Loucy (cell line): ENCODE measurements at regions not wholly inside any gene's neighbourhood (a gene's known extent, or its start where the extent isn't known, plus 50 kb on each side); places are given as distances from the start of the nearest gene placed in this dataset.

ENCODE experiments used
- H2AFZ ChIP-seq: fragments of 200-600 bp; sonication (generic); 2 replicates; pipeline ENCODE4 v1.6.0; 2016; ENCODE audit warnings: antibody characterized with exemption, mild to moderate bottlenecking, low read length, moderate library complexity
- H3F3A ChIP-seq: fragments of 200-600 bp; 2 replicates; pipeline ENCODE4 v1.6.0; 2016; ENCODE audit warnings: antibody characterized with exemption, low read depth, mild to moderate bottlenecking
- H3K27me3 ChIP-seq: fragments of 200-600 bp; sonication (generic); 2 replicates; pipeline ENCODE4 v1.6.1; 2014; ENCODE audit warnings: low read length, mild to moderate bottlenecking; ENCODE audit not compliant: insufficient read depth, poor library complexity, severe bottlenecking
- H3K36me3 ChIP-seq: fragments of 200-600 bp; sonication (generic); 2 replicates; pipeline ENCODE4 v1.6.1; 2016; ENCODE audit warnings: low read length; ENCODE audit not compliant: insufficient read depth
- H3K4me1 ChIP-seq: fragments of 200-600 bp; sonication (generic); 2 replicates; pipeline ENCODE4 v1.5.1; 2014; ENCODE audit warnings: low read length, mild to moderate bottlenecking; ENCODE audit not compliant: insufficient read depth, poor library complexity, severe bottlenecking
- H3K4me2 ChIP-seq: fragments of 200-600 bp; sonication (generic); 2 replicates; pipeline ENCODE4 v1.6.0; 2014; ENCODE audit warnings: antibody characterized with exemption, low read length, low read depth, mild to moderate bottlenecking; ENCODE audit not compliant: poor library complexity, severe bottlenecking
- H3K4me3 ChIP-seq: fragments of 200-600 bp; sonication (generic); 2 replicates; pipeline ENCODE4 v1.5.1; 2014; ENCODE audit warnings: low read length, mild to moderate bottlenecking, mixed read lengths; ENCODE audit not compliant: poor library complexity, severe bottlenecking
- H3K79me2 ChIP-seq: fragments of 200-600 bp; sonication (generic); 2 replicates; pipeline ENCODE4 v1.6.1; 2014; ENCODE audit warnings: low read length; ENCODE audit not compliant: insufficient read depth
- H3K9ac ChIP-seq: fragments of 200-600 bp; sonication (generic); 2 replicates; pipeline ENCODE4 v1.6.0; 2014; ENCODE audit warnings: mild to moderate bottlenecking, low read depth, low read length, moderate library complexity; ENCODE audit not compliant: poor library complexity, severe bottlenecking
- H3K9me2 ChIP-seq: fragments of 200-600 bp; sonication (generic); replicated peaks from 2 replicates; pipeline ENCODE4 v1.6.1; 2016; ENCODE audit warnings: low read depth, low read length, mixed read lengths
- H3K9me3 ChIP-seq: fragments of 200-600 bp; sonication (generic); 2 replicates; pipeline ENCODE4 v1.6.1; 2014; ENCODE audit warnings: mild to moderate bottlenecking, antibody characterized with exemption, low read length, low read depth; ENCODE audit not compliant: insufficient read depth
- H4K20me1 ChIP-seq: fragments of 200-600 bp; sonication (generic); 2 replicates; pipeline ENCODE4 v1.6.0; 2014; ENCODE audit warnings: antibody characterized with exemption, low read length, mild to moderate bottlenecking; ENCODE audit not compliant: insufficient read depth, poor library complexity, severe bottlenecking
- CTCF ChIP-seq: fragments of 200-600 bp; sonication (generic); conservative IDR thresholded peaks from 2 replicates; pipeline ENCODE4 v1.5.1; 2014; ENCODE audit warnings: mild to moderate bottlenecking, antibody characterized with exemption, low read length
- EZH2phosphoT487 ChIP-seq: fragments of 200-600 bp; IDR thresholded peaks from 2 replicates; pipeline ENCODE4 v1.6.1; 2018; ENCODE audit warnings: antibody characterized with exemption, mild to moderate bottlenecking, moderate library complexity, borderline replicate concordance

GRCh38 chr15:97653896-97654295, 306.6 kb upstream of the ARRDC4 start:
- TF ChIP-seq EZH2phosphoT487: no peak
- TF ChIP-seq CTCF: no peak
- Histone ChIP-seq H3K4me3 (no peak overlapping the region), H3K27me3 (no peaks in the 10 kb centered on the region), H3K9me2 (no peaks in the 10 kb centered on the region), H3K4me1 (no peaks in the 10 kb centered on the region), H3F3A (no peaks in the 10 kb centered on the region), H3K36me3 (no peaks in the 10 kb centered on the region), H2AFZ (no peak overlapping the region), H3K4me2 (no peak overlapping the region), H3K9me3 (no peaks in the 10 kb centered on the region), H4K20me1 (no peaks in the 10 kb centered on the region), H3K79me2 (no peaks in the 10 kb centered on the region), H3K9ac (no peak overlapping the region)

- no peaks in the 10 kb centered on the region for H3K27me3 ChIP-seq
- H3K4me3 ChIP-seq: no peak overlapping the region
- H4K20me1 ChIP-seq: no peaks in the 10 kb centered on the region
- H3K9ac ChIP-seq: no peak overlapping the region
- H3K4me2 ChIP-seq: no peak overlapping the region
- no peak for TF ChIP-seq EZH2phosphoT487
- no peak for TF ChIP-seq CTCF
- no peaks in the 10 kb centered on the region for H3K36me3 ChIP-seq
- no peak overlapping the region for H2AFZ ChIP-seq
- no peaks in the 10 kb centered on the region for H3F3A ChIP-seq
- no peaks in the 10 kb centered on the region for H3K9me3 ChIP-seq
- no peaks in the 10 kb centered on the region for H3K4me1 ChIP-seq
- H3K79me2 ChIP-seq: no peaks in the 10 kb centered on the region
- H3K9me2 ChIP-seq: no peaks in the 10 kb centered on the region
These were observed 305.9 kb upstream of the ARRDC4 start for GRCh38 chr15:97654481-97655076.

- no peak overlapping the region for H3K9ac ChIP-seq
- no peak overlapping the region for H3K4me3 ChIP-seq
- no peaks in the 10 kb centered on the region for H3K79me2 ChIP-seq
- H3K9me3 ChIP-seq: no peaks in the 10 kb centered on the region
- TF ChIP-seq EZH2phosphoT487 (no peak), CTCF (no peak)
- no peak overlapping the region for H3K4me2 ChIP-seq
- H3F3A ChIP-seq: no peaks in the 10 kb centered on the region
- no peaks in the 10 kb centered on the region for H4K20me1 ChIP-seq
- no peaks in the 10 kb centered on the region for H3K27me3 ChIP-seq
- no peak overlapping the region for H2AFZ ChIP-seq
- no peaks in the 10 kb centered on the region for H3K36me3 ChIP-seq
- no peaks in the 10 kb centered on the region for H3K4me1 ChIP-seq
- no peaks in the 10 kb centered on the region for H3K9me2 ChIP-seq
These were observed 298.7 kb upstream of the ARRDC4 start for GRCh38 chr15:97661796-97662195.
